Activated T-cell treated with anti-CD3 and anti-CD28 coated beads, Interleukin-2, amount 50 U/mL, for 72 hours (primary cell): ENCODE measurements at regions not wholly inside any gene's neighbourhood (a gene's known extent, or its start where the extent isn't known, plus 50 kb on each side); places are given as distances from the start of the nearest gene placed in this dataset.

Experiments used
- ATAC-seq, 2 donors: fragments of 150-1000 bp; cut with Tn5 transposase; replicated peaks in 1 of 2; 2 replicates each; pipeline ENCODE4 v1.10.0; 2021; ENCODE audit warnings: moderate library complexity in 2 of 2, mild to moderate bottlenecking in 1 of 2
- DNase-seq, 2 donors: peaks; one replicate each; pipeline ENCODE4 v3.0.0; 2021 to 2022; ENCODE audit warnings: mixed read lengths in 1 of 2
- H3K27ac Mint-ChIP-seq: one replicate; pipeline ENCODE4 v1.8.0; 2022; ENCODE audit warnings: mild to moderate bottlenecking, moderate library complexity, mixed read lengths
- H3K27me3 Mint-ChIP-seq: one replicate; pipeline ENCODE4 v1.8.0; 2022; ENCODE audit warnings: low read depth, mixed read lengths
- H3K36me3 Mint-ChIP-seq, 2 donors: one replicate each; pipeline ENCODE4 v1.8.0; 2022; ENCODE audit warnings: mixed read lengths in 2 of 2, mild to moderate bottlenecking in 1 of 2; ENCODE audit not compliant: insufficient read depth in 2 of 2
- H3K4me1 Mint-ChIP-seq: one replicate; pipeline ENCODE4 v1.8.0; 2022; ENCODE audit warnings: low read depth, mixed read lengths
- H3K4me3 Mint-ChIP-seq, 2 donors: one replicate each; pipeline ENCODE4 v1.8.0; 2022; ENCODE audit warnings: mild to moderate bottlenecking in 2 of 2, mixed read lengths in 2 of 2, moderate library complexity in 2 of 2
- H3K9me3 Mint-ChIP-seq, 2 donors: one replicate each; pipeline ENCODE4 v1.8.0; 2022; ENCODE audit warnings: mixed read lengths in 2 of 2

GRCh38 chr2:181203916-181204315, 223.5 kb downstream of the UBE2E3 start:
- peaks cover 12 to 16% of the 10 kb centered on the region in 2 donors for H3K9me3 Mint-ChIP-seq
- peaks cover 18 to 25% of the 10 kb centered on the region in 2 donors for H3K36me3 Mint-ChIP-seq
- DNase-seq, result no peak

DNA sequence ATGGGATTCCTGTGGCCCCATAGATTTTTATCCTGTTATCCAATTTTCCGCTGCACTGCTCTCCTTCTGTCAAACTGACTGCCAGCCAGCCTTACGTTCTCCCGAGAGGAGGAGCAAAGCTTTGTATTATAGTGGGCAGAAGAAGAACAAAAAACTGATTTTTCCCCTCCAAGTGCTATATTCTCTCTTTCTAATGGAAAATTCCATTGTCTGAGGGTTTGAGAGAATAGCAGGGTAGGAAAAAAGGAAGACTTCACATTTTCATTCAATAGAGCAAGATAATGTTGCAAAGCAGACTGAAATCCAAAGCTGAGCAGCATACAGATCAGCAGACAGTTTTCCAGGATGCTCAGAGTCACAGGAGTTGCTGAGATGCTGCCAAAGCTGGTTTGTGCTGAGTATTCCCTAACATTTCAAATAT, 238.0 kb downstream of the UBE2E3 start:
- Mint-ChIP-seq H3K36me3 (peaks cover 1 to 9% of the 10 kb centered on the region in 2 donors), H3K27ac (no peak overlapping the region), H3K27me3 (no peaks in the 10 kb centered on the region), H3K9me3 (peaks cover 3 to 6% of the 10 kb centered on the region in 2 donors), H3K4me3 (no peak overlapping the region), H3K4me1 (peaks cover 6% of the 10 kb centered on the region)
- DNase-seq, result no peak
- ATAC-seq, result no peak

More at GRCh38 chr2:181203916-181204315, 223.5 kb downstream of the UBE2E3 start:
- no peak overlapping the region for H3K4me3 Mint-ChIP-seq
- no peak overlapping the region for H3K27ac Mint-ChIP-seq
- no peaks in the 10 kb centered on the region for H3K27me3 Mint-ChIP-seq
- peaks cover 5% of the 10 kb centered on the region for H3K4me1 Mint-ChIP-seq
- ATAC-seq, result no peak

GRCh38 chr2:181223234-181223633, 234.0 kb upstream of the ITGA4 start:
- peaks cover 4 to 21% of the 10 kb centered on the region in 2 donors for H3K36me3 Mint-ChIP-seq
- ATAC-seq (peak; percentile 50 to 62), DNase-seq (no peak)
- H3K4me3 Mint-ChIP-seq, result peak overlapping the region; percentile 66 to 89
- H3K9me3 Mint-ChIP-seq, result peaks cover 4 to 6% of the 10 kb centered on the region in 2 donors
- peak overlapping the region; percentile 91 for H3K27ac Mint-ChIP-seq
- H3K4me1 Mint-ChIP-seq, result peaks cover 29% of the 10 kb centered on the region
- H3K27me3 Mint-ChIP-seq, result no peaks in the 10 kb centered on the region

DNA sequence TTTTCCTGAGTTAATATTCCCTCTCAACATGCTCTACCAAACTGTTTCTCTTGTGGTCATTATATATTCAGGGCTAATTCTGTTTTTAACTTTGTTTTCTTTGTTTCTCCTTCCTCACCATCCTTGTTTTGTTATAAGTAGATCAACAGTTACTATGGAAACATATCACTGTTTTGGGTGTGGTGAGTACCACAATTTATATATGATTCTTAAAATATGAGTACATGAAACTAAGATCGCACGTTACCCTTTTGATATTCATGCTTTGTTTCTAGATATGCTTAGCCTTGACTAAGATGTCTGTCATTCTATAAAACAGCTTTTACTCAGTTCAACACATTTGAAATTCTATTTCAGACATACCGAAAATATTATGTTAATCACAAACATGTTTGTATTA, 232.3 kb upstream of the ITGA4 start:
- Mint-ChIP-seq H3K4me1 (peaks cover 29% of the 10 kb centered on the region), H3K9me3 (peaks cover 4 to 6% of the 10 kb centered on the region in 2 donors), H3K27me3 (no peaks in the 10 kb centered on the region), H3K36me3 (peaks cover 4 to 21% of the 10 kb centered on the region in 2 donors), H3K27ac (peak overlapping the region; percentile 100), H3K4me3 (peak overlapping the region; percentile 64 to 86)
- ATAC-seq, result peak; percentile 91 to 93
- DNase-seq, result no peak

DNA sequence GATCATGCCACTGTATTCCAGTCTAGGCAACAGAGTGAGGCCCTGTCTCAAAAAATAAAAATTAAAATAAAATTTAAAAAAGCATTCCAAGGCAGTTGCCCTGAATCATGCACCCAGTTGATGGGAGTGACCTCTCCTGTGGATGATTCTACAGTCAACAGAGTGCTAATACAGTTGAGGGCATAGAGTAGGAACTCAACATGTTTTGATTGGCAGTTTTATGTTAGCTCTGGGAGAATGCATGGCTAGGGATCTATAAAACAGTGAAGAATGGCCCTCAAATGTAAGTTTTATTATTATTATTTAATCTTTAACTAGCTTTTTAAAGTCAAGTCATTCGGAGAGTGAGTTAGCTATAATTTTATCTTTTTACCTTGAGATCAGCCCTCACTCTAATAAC, 228.5 kb upstream of the ITGA4 start:
- H3K4me3 Mint-ChIP-seq, result no peak overlapping the region
- ATAC-seq (no peak), DNase-seq (no peak)
- H3K9me3 Mint-ChIP-seq, result peaks cover 0 to 6% of the 10 kb centered on the region in 2 donors
- H3K27ac Mint-ChIP-seq, result no peak overlapping the region
- H3K27me3 Mint-ChIP-seq, result no peaks in the 10 kb centered on the region
- peaks cover 21% of the 10 kb centered on the region for H3K4me1 Mint-ChIP-seq
- peaks cover 3 to 14% of the 10 kb centered on the region in 2 donors for H3K36me3 Mint-ChIP-seq

DNA sequence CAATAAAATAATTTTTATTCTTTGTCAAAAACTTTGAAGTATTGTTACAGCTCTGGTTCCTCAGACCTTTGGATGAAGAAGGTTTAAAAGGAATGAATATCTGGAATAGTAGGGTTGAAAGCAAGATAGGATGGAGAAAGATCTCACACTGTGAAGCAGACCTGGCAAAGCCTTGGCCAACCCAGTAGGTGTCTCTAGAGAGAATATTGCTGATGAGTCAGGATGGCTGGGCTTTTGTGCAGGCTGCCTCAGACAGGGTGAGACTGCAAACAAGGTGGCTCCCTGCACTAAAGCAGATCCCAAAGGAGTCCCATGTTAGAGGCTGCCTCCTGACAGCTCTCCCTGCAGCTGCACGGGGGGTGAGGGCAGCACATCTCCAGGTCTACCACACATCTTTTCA, 226.0 kb upstream of the ITGA4 start:
- Mint-ChIP-seq H3K4me1 (peaks cover 10% of the 10 kb centered on the region), H3K9me3 (peaks cover 0 to 5% of the 10 kb centered on the region in 2 donors), H3K4me3 (no peak overlapping the region), H3K36me3 (peaks cover 2 to 10% of the 10 kb centered on the region in 2 donors), H3K27me3 (no peaks in the 10 kb centered on the region), H3K27ac (no peak overlapping the region)
- no peak for DNase-seq
- peak in 1 of 2 donors; percentile 39 for ATAC-seq

DNA sequence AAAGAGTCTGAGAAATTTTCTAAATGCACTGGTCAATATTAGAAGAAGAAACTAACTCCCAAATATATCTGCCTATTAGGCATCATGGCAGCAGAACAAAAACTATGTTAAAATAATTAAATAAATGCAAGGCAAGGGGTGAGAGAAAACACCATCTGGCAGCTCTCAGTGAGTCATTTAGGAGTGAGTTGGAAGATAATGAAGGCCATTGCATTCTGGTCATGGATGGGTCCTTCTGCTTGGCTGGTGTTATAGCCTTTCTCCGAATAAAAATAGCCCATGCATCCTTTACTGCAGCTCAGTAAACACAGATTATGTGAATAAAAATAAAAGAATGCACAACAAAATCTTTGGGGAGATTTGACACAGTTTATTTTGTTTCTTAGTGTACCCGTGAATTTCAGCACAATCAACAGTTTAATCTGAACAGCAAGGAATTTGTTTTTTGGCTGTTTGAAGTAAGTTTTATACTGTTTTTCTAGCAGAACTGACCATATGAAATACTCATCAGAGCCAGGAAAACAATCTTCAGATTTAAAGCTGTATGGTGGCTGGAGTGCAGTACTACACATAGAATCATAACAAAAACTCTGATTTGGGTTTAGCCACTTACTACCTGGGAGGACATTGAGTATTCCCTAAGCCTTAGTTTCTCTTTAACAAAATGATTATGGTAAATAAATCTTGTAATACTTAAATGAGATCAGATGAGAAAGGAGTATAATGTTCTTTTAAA, 225.1 kb upstream of the ITGA4 start:
- Mint-ChIP-seq H3K4me3 (no peak overlapping the region), H3K27me3 (no peaks in the 10 kb centered on the region), H3K27ac (no peak overlapping the region), H3K36me3 (peaks cover 0 to 8% of the 10 kb centered on the region in 2 donors), H3K4me1 (peaks cover 6% of the 10 kb centered on the region), H3K9me3 (peaks cover under 1 to 1% of the 10 kb centered on the region in 2 donors)
- ATAC-seq, result no peak
- DNase-seq, result no peak

- no peak overlapping the region for H3K27ac Mint-ChIP-seq
- no peak overlapping the region for H3K4me3 Mint-ChIP-seq
- H3K36me3 Mint-ChIP-seq, result peaks cover 0 to 4% of the 10 kb centered on the region in 2 donors
- no peak for DNase-seq
- H3K9me3 Mint-ChIP-seq, result peaks cover 1 to 3% of the 10 kb centered on the region in 2 donors
- no peak for ATAC-seq
- H3K27me3 Mint-ChIP-seq, result no peaks in the 10 kb centered on the region
- H3K4me1 Mint-ChIP-seq, result peaks cover 14% of the 10 kb centered on the region
Observed at GRCh38 chr2:181234487-181234891, 222.7 kb upstream of the ITGA4 start.

- Mint-ChIP-seq H3K4me3 (no peak overlapping the region), H3K27ac (no peak overlapping the region), H3K27me3 (no peaks in the 10 kb centered on the region), H3K4me1 (peaks cover 14% of the 10 kb centered on the region), H3K9me3 (peaks cover 1 to 3% of the 10 kb centered on the region in 2 donors), H3K36me3 (peaks cover 0 to 2% of the 10 kb centered on the region in 2 donors)
- no peak for DNase-seq
- no peak for ATAC-seq
Observed at GRCh38 chr2:181235011-181235410, 222.2 kb upstream of the ITGA4 start.

DNA sequence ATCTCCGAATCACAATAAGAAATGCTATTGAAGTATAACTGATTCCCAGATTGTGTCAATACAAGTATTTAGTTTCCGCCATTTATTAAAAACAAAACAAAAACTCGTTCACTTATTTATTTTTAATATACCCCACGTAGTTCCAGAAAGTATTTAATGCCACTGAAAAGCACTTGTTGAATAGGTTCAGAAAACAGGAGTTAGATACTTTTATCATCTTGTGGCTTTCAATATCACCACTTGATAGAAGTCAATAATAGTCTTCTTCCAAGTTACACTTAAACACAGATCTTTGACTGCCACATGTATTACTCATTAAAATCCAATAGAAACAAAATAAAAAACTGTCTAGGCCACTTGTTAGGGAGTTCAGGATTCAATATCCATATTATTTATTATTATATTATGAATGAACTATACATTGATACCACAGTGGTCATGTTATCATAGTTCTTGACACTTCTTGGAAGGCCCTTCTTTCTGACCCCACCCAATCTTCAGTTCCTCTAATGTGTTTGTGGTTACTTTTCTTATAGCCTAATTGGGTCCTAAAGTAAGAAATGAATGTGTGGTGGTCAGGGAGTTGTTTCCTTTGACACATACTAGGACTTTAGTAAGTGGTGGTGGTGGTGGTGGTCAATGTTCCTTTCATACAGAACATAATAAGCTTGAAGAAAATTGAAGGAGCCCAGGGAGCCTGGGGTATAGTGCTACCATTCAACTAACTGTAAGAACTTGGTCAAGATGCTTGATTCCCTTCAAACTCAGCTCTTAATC, 221.3 kb upstream of the ITGA4 start:
- no peak for DNase-seq
- Mint-ChIP-seq H3K9me3 (peaks cover 1 to 3% of the 10 kb centered on the region in 2 donors), H3K36me3 (peaks cover 0 to 2% of the 10 kb centered on the region in 2 donors), H3K27me3 (no peaks in the 10 kb centered on the region), H3K27ac (no peak overlapping the region), H3K4me3 (no peak overlapping the region), H3K4me1 (peaks cover 17% of the 10 kb centered on the region)
- ATAC-seq, result peak in 1 of 2 donors; percentile 50

DNA sequence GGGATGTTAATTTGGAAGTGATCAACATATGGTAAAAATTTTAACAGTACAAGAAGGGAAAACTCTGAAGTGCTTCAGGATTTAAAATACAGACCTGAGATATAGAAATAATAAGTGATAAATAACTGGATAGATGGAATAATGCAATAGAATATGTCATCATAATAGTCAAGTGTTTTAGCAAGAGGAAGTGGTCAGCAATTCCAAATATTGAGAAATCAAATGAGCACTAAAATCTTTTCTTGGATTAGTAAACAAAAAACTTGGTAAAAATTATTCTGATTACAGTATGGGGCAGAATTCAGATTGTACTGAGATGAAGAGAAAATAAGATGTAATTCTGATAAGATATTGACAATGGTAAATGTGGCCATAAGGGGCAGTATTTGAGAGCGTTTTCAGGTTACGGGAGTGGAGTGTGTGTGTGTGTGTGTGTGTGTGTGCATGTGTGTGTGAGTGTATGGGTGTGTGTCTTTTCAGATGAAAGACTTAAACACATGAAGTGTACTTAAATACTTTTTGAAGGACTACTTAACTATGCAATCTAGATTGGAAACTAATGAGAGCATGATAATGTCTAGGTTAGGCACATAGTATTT, 217.9 kb upstream of the ITGA4 start:
- Mint-ChIP-seq H3K27me3 (no peaks in the 10 kb centered on the region), H3K4me3 (no peak overlapping the region), H3K4me1 (peaks cover 43% of the 10 kb centered on the region), H3K9me3 (peaks cover 1 to 3% of the 10 kb centered on the region in 2 donors), H3K27ac (peak overlapping the region; percentile 84), H3K36me3 (peaks cover 0 to 3% of the 10 kb centered on the region in 2 donors)
- DNase-seq, result no peak
- ATAC-seq, result no peak

DNA sequence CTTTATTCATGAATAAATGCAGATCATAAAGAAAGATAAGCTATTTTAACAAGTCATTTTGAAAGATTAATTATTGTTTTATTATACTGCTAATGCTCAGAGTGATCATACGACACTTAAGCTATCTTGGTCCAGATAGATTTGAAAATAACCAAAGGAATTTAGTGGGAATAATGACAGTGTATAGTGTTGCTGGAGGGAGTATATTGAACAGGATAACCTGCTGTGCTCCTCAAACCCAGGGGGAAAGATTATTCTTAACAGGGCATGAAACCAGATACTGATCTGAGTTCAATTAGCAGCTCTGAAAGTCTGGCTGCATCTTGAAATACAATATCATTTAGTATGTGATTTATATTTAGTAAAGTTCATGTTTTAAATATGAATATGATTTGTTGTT, 216.3 kb upstream of the ITGA4 start:
- Mint-ChIP-seq H3K9me3 (peaks cover 1 to 3% of the 10 kb centered on the region in 2 donors), H3K4me3 (no peak overlapping the region), H3K36me3 (peaks cover 0 to 3% of the 10 kb centered on the region in 2 donors), H3K27ac (no peak overlapping the region), H3K27me3 (no peaks in the 10 kb centered on the region), H3K4me1 (peaks cover 39% of the 10 kb centered on the region)
- DNase-seq (no peak), ATAC-seq (no peak)

GRCh38 chr2:181241366-181241765, 215.8 kb upstream of the ITGA4 start:
- peaks cover 0 to 3% of the 10 kb centered on the region in 2 donors for H3K36me3 Mint-ChIP-seq
- H3K27ac Mint-ChIP-seq, result no peak overlapping the region
- DNase-seq (no peak), ATAC-seq (no peak)
- H3K4me1 Mint-ChIP-seq, result peaks cover 39% of the 10 kb centered on the region
- no peaks in the 10 kb centered on the region for H3K27me3 Mint-ChIP-seq
- H3K4me3 Mint-ChIP-seq, result no peak overlapping the region
- peaks cover 1 to 3% of the 10 kb centered on the region in 2 donors for H3K9me3 Mint-ChIP-seq
